Type B pancreatic cell (in vitro differentiated cells): ENCODE measurements at regions not wholly inside any gene's neighbourhood (a gene's known extent, or its start where the extent isn't known, plus 50 kb on each side); places are given as distances from the start of the nearest gene placed in this dataset.
"Not testable (repeated sequence)": the region's sequence is repeated elsewhere in the genome, so short reads cannot be mapped to it uniquely, and the experiment has no call there.

Source experiments
- DNase-seq: peaks from one replicate; pipeline ENCODE4 v3.0.0; 2021; ENCODE audit warnings: mixed read lengths; ENCODE audit not compliant: unreplicated experiment; ENCODE audit errors: extremely low spot score
- H3K27ac Mint-ChIP-seq: 2 replicates; pipeline ENCODE4 v1.8.0; 2021; ENCODE audit warnings: mild to moderate bottlenecking, mixed read lengths
- H3K27me3 Mint-ChIP-seq: 2 replicates; pipeline ENCODE4 v1.8.0; 2021; ENCODE audit warnings: mixed read lengths
- H3K36me3 Mint-ChIP-seq: 2 replicates; pipeline ENCODE4 v1.8.0; 2021; ENCODE audit warnings: mixed read lengths
- H3K4me1 Mint-ChIP-seq: one replicate; pipeline ENCODE4 v1.8.0; 2021; ENCODE audit warnings: mixed read lengths; ENCODE audit not compliant: unreplicated experiment
- H3K4me3 Mint-ChIP-seq: 2 replicates; pipeline ENCODE4 v1.8.0; 2021; ENCODE audit warnings: mild to moderate bottlenecking, mixed read lengths
- H3K9me3 Mint-ChIP-seq: 2 replicates; pipeline ENCODE4 v1.8.0; 2021; ENCODE audit warnings: mixed read lengths
- TF ChIP-seq, protein P1 (sequence below): fragments of 200-600 bp; sonication (generic); conservative IDR thresholded peaks from 2 replicates; pipeline ENCODE4 v1.5.0; 2021; ENCODE audit warnings: antibody characterized with exemption, mild to moderate bottlenecking

GRCh38 chr13:44142941-44143665, 230.5 kb upstream of the SERP2 start:
- TF ChIP-seq, protein P1, sequence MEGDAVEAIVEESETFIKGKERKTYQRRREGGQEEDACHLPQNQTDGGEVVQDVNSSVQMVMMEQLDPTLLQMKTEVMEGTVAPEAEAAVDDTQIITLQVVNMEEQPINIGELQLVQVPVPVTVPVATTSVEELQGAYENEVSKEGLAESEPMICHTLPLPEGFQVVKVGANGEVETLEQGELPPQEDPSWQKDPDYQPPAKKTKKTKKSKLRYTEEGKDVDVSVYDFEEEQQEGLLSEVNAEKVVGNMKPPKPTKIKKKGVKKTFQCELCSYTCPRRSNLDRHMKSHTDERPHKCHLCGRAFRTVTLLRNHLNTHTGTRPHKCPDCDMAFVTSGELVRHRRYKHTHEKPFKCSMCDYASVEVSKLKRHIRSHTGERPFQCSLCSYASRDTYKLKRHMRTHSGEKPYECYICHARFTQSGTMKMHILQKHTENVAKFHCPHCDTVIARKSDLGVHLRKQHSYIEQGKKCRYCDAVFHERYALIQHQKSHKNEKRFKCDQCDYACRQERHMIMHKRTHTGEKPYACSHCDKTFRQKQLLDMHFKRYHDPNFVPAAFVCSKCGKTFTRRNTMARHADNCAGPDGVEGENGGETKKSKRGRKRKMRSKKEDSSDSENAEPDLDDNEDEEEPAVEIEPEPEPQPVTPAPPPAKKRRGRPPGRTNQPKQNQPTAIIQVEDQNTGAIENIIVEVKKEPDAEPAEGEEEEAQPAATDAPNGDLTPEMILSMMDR, result no peak
- H3K27ac Mint-ChIP-seq, result peak overlapping the region; percentile 94
- peaks cover 20% of the 10 kb centered on the region for H3K4me1 Mint-ChIP-seq
- peak overlapping the region; percentile 96 for H3K4me3 Mint-ChIP-seq
- H3K27me3 Mint-ChIP-seq, result no peaks in the 10 kb centered on the region
- DNase-seq, result no peak
- no peaks in the 10 kb centered on the region for H3K36me3 Mint-ChIP-seq
- H3K9me3 Mint-ChIP-seq, result no peaks in the 10 kb centered on the region

DNA sequence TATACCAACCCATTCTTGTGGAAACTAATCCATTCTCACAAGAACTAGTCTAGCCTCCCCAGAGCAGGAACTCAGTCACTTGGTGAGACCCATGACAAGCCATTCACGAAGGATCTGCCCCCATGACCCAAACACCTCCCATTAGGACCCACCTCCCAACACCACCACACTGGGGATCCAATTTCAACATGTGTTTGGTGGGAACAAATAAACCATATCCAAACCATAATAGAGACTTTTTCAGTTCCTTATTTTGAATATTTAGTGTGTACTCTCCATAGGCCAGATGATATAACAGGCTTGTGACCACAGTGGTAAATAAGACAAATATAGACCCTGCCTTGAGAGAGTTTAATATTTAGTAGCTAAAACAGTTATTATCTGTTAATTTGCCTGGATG, 227.5 kb upstream of the SERP2 start:
- Mint-ChIP-seq H3K4me1 (peaks cover 4% of the 10 kb centered on the region), H3K4me3 (no peak overlapping the region), H3K27ac (no peak overlapping the region), H3K27me3 (no peaks in the 10 kb centered on the region), H3K9me3 (no peaks in the 10 kb centered on the region), H3K36me3 (no peaks in the 10 kb centered on the region)
- no peak for DNase-seq
- TF ChIP-seq, protein P1, result no peak

DNA sequence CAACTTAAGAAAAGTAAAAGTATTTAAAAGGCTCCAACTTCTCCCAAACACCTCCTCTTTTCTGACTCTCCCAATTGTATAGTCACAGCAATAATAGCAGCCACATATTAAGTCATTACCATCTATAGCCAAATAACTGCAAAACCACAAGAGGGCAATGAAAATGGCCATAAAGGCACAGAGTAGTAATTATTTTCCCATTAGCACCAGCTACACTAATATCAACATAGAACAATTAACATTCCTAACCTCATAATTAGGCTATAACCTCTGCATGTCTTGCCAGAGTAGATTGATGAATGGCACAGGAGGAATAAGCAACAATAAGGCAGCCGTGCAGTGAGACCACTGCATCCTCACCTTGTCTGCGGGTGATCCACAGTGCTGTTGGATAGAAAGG, 226.4 kb upstream of the SERP2 start:
- H3K4me3 Mint-ChIP-seq, result no peak overlapping the region
- H3K27ac Mint-ChIP-seq, result no peak overlapping the region
- H3K4me1 Mint-ChIP-seq, result no peaks in the 10 kb centered on the region
- no peaks in the 10 kb centered on the region for H3K36me3 Mint-ChIP-seq
- H3K9me3 Mint-ChIP-seq, result no peaks in the 10 kb centered on the region
- DNase-seq, result no peak
- no peaks in the 10 kb centered on the region for H3K27me3 Mint-ChIP-seq
- TF ChIP-seq, protein P1, result no peak

- no peaks in the 10 kb centered on the region for H3K9me3 Mint-ChIP-seq
- no peaks in the 10 kb centered on the region for H3K4me1 Mint-ChIP-seq
- no peaks in the 10 kb centered on the region for H3K27me3 Mint-ChIP-seq
Measured at GRCh38 chr13:44147648-44148047, 226.0 kb upstream of the SERP2 start.

GRCh38 chr13:44148159-44148914, 225.3 kb upstream of the SERP2 start:
- no peak for DNase-seq
- TF ChIP-seq, protein P1, result no peak
- Mint-ChIP-seq H3K4me3 (no peak overlapping the region), H3K27ac (no peak overlapping the region), H3K4me1 (peaks cover 2% of the 10 kb centered on the region), H3K36me3 (no peaks in the 10 kb centered on the region), H3K27me3 (no peaks in the 10 kb centered on the region), H3K9me3 (no peaks in the 10 kb centered on the region)

More at GRCh38 chr13:44147648-44148047, 226.0 kb upstream of the SERP2 start:
- no peak for DNase-seq
- Mint-ChIP-seq H3K27ac (no peak overlapping the region), H3K4me3 (no peak overlapping the region), H3K36me3 (no peaks in the 10 kb centered on the region)
- TF ChIP-seq, protein P1, result no peak

GRCh38 chr13:44149231-44149630, 224.4 kb upstream of the SERP2 start:
- not testable (repeated sequence) for H3K4me1 Mint-ChIP-seq, H3K4me3 Mint-ChIP-seq, H3K27ac Mint-ChIP-seq, H3K9me3 Mint-ChIP-seq, H3K36me3 Mint-ChIP-seq, DNase-seq, H3K27me3 Mint-ChIP-seq
